ENCODE measurements at regions not wholly inside any gene's neighbourhood (a gene's known extent, or its start where the extent isn't known, plus 50 kb on each side); places are given as distances from the start of the nearest gene placed in this dataset.

GRCh38 chr22:49291781-49292180 is 535.9 kb downstream of the BRD1 start:
- no peak for DNase-seq (ENCODE audit: low read depth)
- no peak for TF ChIP-seq CTCF (IDR thresholded peaks at IDR 0.05; ENCODE audit: low read depth, low read length, missing control alignments)
- H3K4me3 ChIP-seq (ENCODE audit: low read depth, low read length), result no peak overlapping the region

DNA sequence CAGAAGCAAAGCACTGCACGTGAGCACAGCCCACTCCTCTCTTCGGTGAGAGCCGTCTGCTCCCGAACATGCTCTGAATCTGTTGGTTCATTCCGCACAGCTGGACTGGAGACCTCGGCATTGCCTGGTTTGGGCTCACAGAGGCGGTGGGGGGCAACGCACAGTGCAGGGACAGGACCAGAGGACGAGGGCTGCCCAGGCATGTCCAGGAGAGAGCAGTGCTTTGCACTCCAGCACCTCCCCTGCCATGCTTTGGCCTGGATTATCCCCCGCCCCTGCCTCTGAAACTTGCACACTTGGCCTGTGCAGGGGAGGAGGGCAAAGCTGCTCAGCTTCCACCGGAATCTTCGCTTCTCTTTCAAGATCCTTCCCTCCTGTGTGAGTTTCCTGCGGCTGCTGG is 536.5 kb downstream of the BRD1 start:
- no peak overlapping the region for H3K4me3 ChIP-seq (ENCODE audit: low read depth, low read length)
- no peak for TF ChIP-seq CTCF (IDR thresholded peaks at IDR 0.05; ENCODE audit: low read depth, low read length, missing control alignments)
- no peak for DNase-seq (ENCODE audit: low read depth)

GRCh38 chr22:49290711-49291110 is 537.0 kb downstream of the BRD1 start:
- no peak for TF ChIP-seq CTCF (IDR thresholded peaks at IDR 0.05; ENCODE audit: low read depth, low read length, missing control alignments)
- DNase-seq (ENCODE audit: low read depth), result no peak
- H3K4me3 ChIP-seq (ENCODE audit: low read depth, low read length), result no peak overlapping the region

- H3K4me3 ChIP-seq (ENCODE audit: low read depth, low read length), result no peak overlapping the region
- no peak for DNase-seq (ENCODE audit: low read depth)
- no peak for TF ChIP-seq CTCF (IDR thresholded peaks at IDR 0.05; ENCODE audit: low read depth, low read length, missing control alignments)
Measured at GRCh38 chr22:49289822-49290679, 537.6 kb downstream of the BRD1 start.

GRCh38 chr22:49286181-49286760 is 541.4 kb downstream of the BRD1 start:
- TF ChIP-seq CTCF (IDR thresholded peaks at IDR 0.05; ENCODE audit: low read depth, low read length, missing control alignments), result no peak
- no peak overlapping the region for H3K4me3 ChIP-seq (ENCODE audit: low read depth, low read length)
- no peak for DNase-seq (ENCODE audit: low read depth)

DNA sequence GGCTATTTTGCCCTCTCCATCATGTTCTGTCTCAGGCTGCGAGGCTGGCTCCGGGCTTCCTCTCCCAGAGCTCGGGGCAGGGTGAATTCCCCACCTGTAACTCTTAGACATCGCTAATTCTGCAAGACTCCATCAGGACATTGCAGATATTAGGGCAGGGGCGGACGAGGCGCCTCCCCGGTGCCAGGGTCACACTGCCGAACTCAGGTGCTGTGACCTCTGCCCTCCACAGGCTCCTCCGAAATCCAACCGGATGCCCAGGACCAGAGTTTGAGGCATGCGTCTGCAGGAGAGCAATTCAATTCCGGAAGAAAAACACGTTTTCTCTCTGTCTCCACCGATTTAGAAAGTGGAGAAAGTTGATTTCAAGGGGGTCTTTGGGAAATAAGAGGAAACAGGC is 542.7 kb downstream of the BRD1 start:
- no peak for DNase-seq (ENCODE audit: low read depth)
- no peak for TF ChIP-seq CTCF (IDR thresholded peaks at IDR 0.05; ENCODE audit: low read depth, low read length, missing control alignments)
- H3K4me3 ChIP-seq (ENCODE audit: low read depth, low read length), result no peak overlapping the region
